T-helper 2 cell treated with Interferon-gamma antibody and Interleukin-4, amounts not matched to agents 100 ng/mL and 5 ng/mL, for 36 hours (primary cell): ENCODE measurements at regions not wholly inside any gene's neighbourhood (a gene's known extent, or its start where the extent isn't known, plus 50 kb on each side); places are given as distances from the start of the nearest gene placed in this dataset.

Experiments
- intact Hi-C: fragments of 100-400 bp; cut with micrococcal nuclease; formaldehyde crosslinking; loops from one replicate; pipeline ENCODE4 v1.15.1; 2023

- intact Hi-C loops, result no loop called here
These were observed 1003.3 kb upstream of the SORCS1 start for GRCh38 chr10:108167766-108168165.

GRCh38 chr10:108166401-108166800 lies 1001.9 kb upstream of the SORCS1 start:
- intact Hi-C loops, result no loop called here

GRCh38 chr10:108147346-108147745 lies 982.8 kb upstream of the SORCS1 start:
- intact Hi-C loops, result no loop called here

- intact Hi-C loops, result no loop called here
These were observed 976.6 kb upstream of the SORCS1 start for GRCh38 chr10:108141064-108141463.

- intact Hi-C loops, result no loop called here
These were observed 967.8 kb upstream of the SORCS1 start for GRCh38 chr10:108132303-108132702.

GRCh38 chr10:108130575-108130974 lies 966.1 kb upstream of the SORCS1 start:
- intact Hi-C loops, result no loop called here

- intact Hi-C loops, result no loop called here
These were observed 947.7 kb upstream of the SORCS1 start for GRCh38 chr10:108112218-108112617.

GRCh38 chr10:108104551-108105156 lies 940.1 kb upstream of the SORCS1 start:
- intact Hi-C loops, result no loop called here

- intact Hi-C loops, result no loop called here
These were observed 932.8 kb upstream of the SORCS1 start for GRCh38 chr10:108097258-108097657.

GRCh38 chr10:108095932-108096925 lies 931.7 kb upstream of the SORCS1 start:
- intact Hi-C loops, result no loop called here

- intact Hi-C loops, result no loop called here
These were observed 926.1 kb upstream of the SORCS1 start for GRCh38 chr10:108090476-108091215.

- intact Hi-C loops, result no loop called here
These were observed 922.0 kb upstream of the SORCS1 start for GRCh38 chr10:108086502-108086901.

- intact Hi-C loops, result no loop called here
These were observed 918.1 kb upstream of the SORCS1 start for GRCh38 chr10:108082596-108082995.

GRCh38 chr10:108078263-108078662 lies 913.8 kb upstream of the SORCS1 start:
- intact Hi-C loops, result no loop called here

- intact Hi-C loops, result no loop called here
These were observed 908.0 kb upstream of the SORCS1 start for GRCh38 chr10:108072466-108072865.

GRCh38 chr10:108070789-108071188 lies 906.3 kb upstream of the SORCS1 start:
- intact Hi-C loops, result no loop called here

GRCh38 chr10:108069096-108069495 lies 904.6 kb upstream of the SORCS1 start:
- intact Hi-C loops, result no loop called here

- intact Hi-C loops, result no loop called here
These were observed 900.3 kb upstream of the SORCS1 start for GRCh38 chr10:108064746-108065260.

GRCh38 chr10:108060246-108060645 lies 895.7 kb upstream of the SORCS1 start:
- intact Hi-C loops, result no loop called here

- intact Hi-C loops, result no loop called here
These were observed 891.0 kb upstream of the SORCS1 start for GRCh38 chr10:108055506-108055905.

GRCh38 chr10:108052981-108053380 lies 888.5 kb upstream of the SORCS1 start:
- intact Hi-C loops, result no loop called here

- intact Hi-C loops, result no loop called here
These were observed 886.7 kb upstream of the SORCS1 start for GRCh38 chr10:108051218-108051617.
